ENCODE measurements at regions not wholly inside any gene's neighbourhood (a gene's known extent, or its start where the extent isn't known, plus 50 kb on each side); places are given as distances from the start of the nearest gene placed in this dataset.
"Not testable (repeated sequence)": the region's sequence is repeated elsewhere in the genome, so short reads cannot be mapped to it uniquely, and the experiment has no call there.

DNA sequence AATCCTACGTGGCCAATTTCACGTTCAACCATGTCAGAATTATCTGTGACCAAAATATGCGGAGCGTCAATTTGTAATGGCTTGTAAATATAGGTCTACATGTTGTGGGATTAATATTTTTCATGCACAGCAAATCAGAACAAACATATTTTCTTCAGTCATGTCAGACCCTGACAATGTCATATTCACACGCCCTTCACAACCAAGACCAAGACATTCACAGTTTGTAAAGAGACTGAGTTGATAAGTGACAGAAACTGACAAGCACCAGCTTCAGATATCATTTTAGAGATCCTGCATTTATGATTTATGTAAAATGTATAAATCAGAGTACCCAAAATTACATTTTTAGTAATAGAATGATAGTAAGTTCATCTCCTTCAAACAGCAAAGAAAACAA is 57.3 kb upstream of the NOVA1 start:
- Mint-ChIP-seq H3K36me3 (ENCODE audit: low read depth) (no peaks in the 10 kb centered on the region), H3K4me1 (ENCODE audit: low read depth) (no peaks in the 10 kb centered on the region), H3K9me3 (peaks cover 4% of the 10 kb centered on the region), H3K4me3 (no peak overlapping the region), H3K27me3 (no peaks in the 10 kb centered on the region), H3K27ac (no peak overlapping the region)
- no peak for DNase-seq

DNA sequence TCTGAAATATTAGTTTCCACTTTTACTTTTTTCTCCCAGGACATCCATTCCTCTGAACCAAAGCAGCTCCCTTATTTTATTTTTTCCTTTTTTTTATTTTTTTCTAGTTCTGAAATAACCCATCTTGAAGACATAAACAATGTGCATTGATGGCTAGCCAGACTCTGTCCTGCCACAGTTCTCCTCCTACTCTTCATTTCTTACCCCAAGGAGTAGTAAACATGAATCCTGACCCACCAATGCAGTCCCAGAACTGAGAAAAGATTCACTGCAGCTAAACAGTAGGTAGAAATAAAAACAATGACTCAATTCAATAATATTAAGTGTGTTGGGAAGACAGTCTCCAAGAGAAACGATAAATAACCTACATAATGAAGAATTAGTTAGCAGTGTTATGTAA is 65.7 kb upstream of the NOVA1 start:
- no peaks in the 10 kb centered on the region for H3K36me3 Mint-ChIP-seq (ENCODE audit: low read depth)

GRCh38 chr14:26678732-26679420 is 81.0 kb upstream of the NOVA1 start:
- not testable (repeated sequence) for DNase-seq; H3K27me3 Mint-ChIP-seq; H3K27ac Mint-ChIP-seq; H3K36me3 Mint-ChIP-seq (ENCODE audit: low read depth); H3K4me1 Mint-ChIP-seq (ENCODE audit: low read depth); H3K4me3 Mint-ChIP-seq
- H3K9me3 Mint-ChIP-seq = peaks cover 19% of the 10 kb centered on the region

More for the DNA sequence above, 65.7 kb upstream of the NOVA1 start:
- Mint-ChIP-seq H3K27ac (no peak overlapping the region), H3K27me3 (no peaks in the 10 kb centered on the region), H3K4me1 (ENCODE audit: low read depth) (no peaks in the 10 kb centered on the region), H3K9me3 (peaks cover 32% of the 10 kb centered on the region), H3K4me3 (no peak overlapping the region)
- no peak for DNase-seq

- Mint-ChIP-seq H3K36me3 (ENCODE audit: low read depth) (no peaks in the 10 kb centered on the region), H3K27ac (no peak overlapping the region), H3K4me1 (ENCODE audit: low read depth) (no peaks in the 10 kb centered on the region), H3K4me3 (no peak overlapping the region), H3K9me3 (peaks cover 17% of the 10 kb centered on the region), H3K27me3 (no peaks in the 10 kb centered on the region)
- DNase-seq = no peak
Measured at GRCh38 chr14:26685401-26685800, 87.6 kb upstream of the NOVA1 start.

DNA sequence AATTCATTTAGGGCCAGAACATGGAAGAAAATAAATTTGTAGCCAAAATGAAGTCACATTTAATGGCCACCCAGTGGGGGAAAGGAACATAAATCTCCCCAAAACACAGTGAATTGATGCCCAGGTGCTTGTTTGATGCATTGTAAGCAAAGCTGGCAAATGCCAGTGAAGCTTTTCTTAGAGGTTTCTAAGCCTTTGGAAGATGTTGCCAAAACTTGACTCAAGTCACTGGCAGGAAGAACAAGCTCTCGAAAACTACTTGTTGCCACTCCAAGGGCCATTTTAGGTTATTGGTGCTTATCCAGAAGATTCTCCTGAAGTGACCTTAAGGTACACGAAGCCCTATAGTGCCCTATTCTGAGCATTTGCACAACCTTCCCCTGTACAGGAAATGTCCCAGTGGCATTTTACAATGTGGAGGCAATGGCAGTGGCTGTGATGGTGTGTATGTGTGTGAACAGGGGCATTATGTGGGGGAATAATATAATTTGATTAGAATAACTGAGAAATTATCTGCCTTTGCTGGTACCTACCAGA is 89.5 kb upstream of the NOVA1 start:
- H3K4me3 Mint-ChIP-seq = no peak overlapping the region
- H3K4me1 Mint-ChIP-seq (ENCODE audit: low read depth) = no peaks in the 10 kb centered on the region
- H3K27ac Mint-ChIP-seq = no peak overlapping the region
- no peaks in the 10 kb centered on the region for H3K36me3 Mint-ChIP-seq (ENCODE audit: low read depth)
- no peaks in the 10 kb centered on the region for H3K27me3 Mint-ChIP-seq
- peaks cover 18% of the 10 kb centered on the region for H3K9me3 Mint-ChIP-seq
- DNase-seq = no peak

- H3K27me3 Mint-ChIP-seq = no peaks in the 10 kb centered on the region
- no peak overlapping the region for H3K27ac Mint-ChIP-seq
- peaks cover 28% of the 10 kb centered on the region for H3K9me3 Mint-ChIP-seq
- H3K4me3 Mint-ChIP-seq = no peak overlapping the region
- no peaks in the 10 kb centered on the region for H3K4me1 Mint-ChIP-seq (ENCODE audit: low read depth)
- no peaks in the 10 kb centered on the region for H3K36me3 Mint-ChIP-seq (ENCODE audit: low read depth)
- DNase-seq = no peak
Measured at GRCh38 chr14:26694521-26694920, 96.7 kb upstream of the NOVA1 start.

GRCh38 chr14:26702721-26703230 is 104.9 kb upstream of the NOVA1 start:
- H3K4me3 Mint-ChIP-seq = no peak overlapping the region
- no peak for DNase-seq
- no peaks in the 10 kb centered on the region for H3K36me3 Mint-ChIP-seq (ENCODE audit: low read depth)
- H3K4me1 Mint-ChIP-seq (ENCODE audit: low read depth) = no peaks in the 10 kb centered on the region
- H3K9me3 Mint-ChIP-seq = peaks cover 24% of the 10 kb centered on the region
- no peaks in the 10 kb centered on the region for H3K27me3 Mint-ChIP-seq
- no peak overlapping the region for H3K27ac Mint-ChIP-seq

- DNase-seq = no peak
- Mint-ChIP-seq H3K9me3 (peaks cover 20% of the 10 kb centered on the region), H3K27me3 (no peaks in the 10 kb centered on the region), H3K27ac (no peak overlapping the region), H3K4me3 (no peak overlapping the region), H3K4me1 (ENCODE audit: low read depth) (no peaks in the 10 kb centered on the region), H3K36me3 (ENCODE audit: low read depth) (no peaks in the 10 kb centered on the region)
Measured at GRCh38 chr14:26703686-26704366, 106.0 kb upstream of the NOVA1 start.

- DNase-seq = no peak
- no peaks in the 10 kb centered on the region for H3K4me1 Mint-ChIP-seq (ENCODE audit: low read depth)
- no peak overlapping the region for H3K27ac Mint-ChIP-seq
- peaks cover 17% of the 10 kb centered on the region for H3K9me3 Mint-ChIP-seq
- H3K27me3 Mint-ChIP-seq = no peaks in the 10 kb centered on the region
- no peak overlapping the region for H3K4me3 Mint-ChIP-seq
- H3K36me3 Mint-ChIP-seq (ENCODE audit: low read depth) = no peaks in the 10 kb centered on the region
Measured at GRCh38 chr14:26707234-26707633, 109.4 kb upstream of the NOVA1 start.

DNA sequence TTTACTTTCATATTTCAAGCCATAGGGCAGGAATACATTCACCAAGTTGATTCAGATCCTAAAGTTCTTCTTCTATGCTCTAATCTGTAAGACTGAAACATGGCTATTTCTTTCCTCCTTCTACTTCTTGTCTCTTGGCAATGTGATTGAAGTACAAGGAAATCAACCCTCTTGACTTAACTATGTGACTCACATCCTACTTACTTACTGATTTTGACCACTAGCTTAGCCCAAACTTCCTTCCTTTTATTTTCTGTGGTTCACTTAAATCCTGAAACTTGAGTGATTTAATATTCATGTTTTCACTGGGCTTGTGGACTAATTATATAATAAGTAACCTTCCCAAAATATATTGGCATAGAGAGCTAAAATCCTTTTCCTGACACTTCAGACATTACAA is 111.2 kb upstream of the NOVA1 start:
- H3K27ac Mint-ChIP-seq = no peak overlapping the region
- H3K4me1 Mint-ChIP-seq (ENCODE audit: low read depth) = no peaks in the 10 kb centered on the region
- H3K36me3 Mint-ChIP-seq (ENCODE audit: low read depth) = no peaks in the 10 kb centered on the region
- H3K27me3 Mint-ChIP-seq = no peaks in the 10 kb centered on the region
- no peak overlapping the region for H3K4me3 Mint-ChIP-seq
- H3K9me3 Mint-ChIP-seq = peaks cover 15% of the 10 kb centered on the region
- DNase-seq = no peak

GRCh38 chr14:26719514-26719913 is 121.7 kb upstream of the NOVA1 start:
- Mint-ChIP-seq H3K4me1 (ENCODE audit: low read depth) (no peaks in the 10 kb centered on the region), H3K27me3 (no peaks in the 10 kb centered on the region), H3K27ac (no peak overlapping the region), H3K36me3 (ENCODE audit: low read depth) (no peaks in the 10 kb centered on the region), H3K9me3 (peaks cover 28% of the 10 kb centered on the region), H3K4me3 (no peak overlapping the region)
- no peak for DNase-seq

DNA sequence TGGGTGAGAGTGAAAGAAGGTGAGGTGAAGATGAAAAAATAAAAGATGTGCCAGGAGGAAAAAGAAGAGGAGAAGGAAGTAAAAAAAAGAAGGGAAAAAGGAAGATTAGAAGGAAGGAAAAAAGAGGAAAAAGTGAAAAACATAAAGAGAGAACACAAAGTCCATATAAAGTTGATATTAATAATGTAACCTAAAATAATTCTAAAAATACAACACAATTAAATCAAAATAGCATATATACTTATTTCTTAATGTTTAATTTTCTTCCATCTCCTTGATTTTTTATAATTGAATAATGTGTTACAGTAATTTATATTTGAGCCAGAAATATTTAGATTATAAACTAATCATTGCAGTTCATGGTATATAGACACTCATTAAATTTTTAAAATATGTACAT is 124.4 kb upstream of the NOVA1 start:
- DNase-seq = no peak
- Mint-ChIP-seq H3K9me3 (peaks cover 19% of the 10 kb centered on the region), H3K27me3 (no peaks in the 10 kb centered on the region), H3K4me1 (ENCODE audit: low read depth) (no peaks in the 10 kb centered on the region), H3K4me3 (no peak overlapping the region), H3K27ac (no peak overlapping the region), H3K36me3 (ENCODE audit: low read depth) (no peaks in the 10 kb centered on the region)

GRCh38 chr14:26729851-26730250 is 132.0 kb upstream of the NOVA1 start:
- H3K9me3 Mint-ChIP-seq = peaks cover 15% of the 10 kb centered on the region
- no peaks in the 10 kb centered on the region for H3K27me3 Mint-ChIP-seq
- no peak overlapping the region for H3K4me3 Mint-ChIP-seq
- DNase-seq = no peak
- no peaks in the 10 kb centered on the region for H3K4me1 Mint-ChIP-seq (ENCODE audit: low read depth)
- no peaks in the 10 kb centered on the region for H3K36me3 Mint-ChIP-seq (ENCODE audit: low read depth)
- H3K27ac Mint-ChIP-seq = no peak overlapping the region

DNA sequence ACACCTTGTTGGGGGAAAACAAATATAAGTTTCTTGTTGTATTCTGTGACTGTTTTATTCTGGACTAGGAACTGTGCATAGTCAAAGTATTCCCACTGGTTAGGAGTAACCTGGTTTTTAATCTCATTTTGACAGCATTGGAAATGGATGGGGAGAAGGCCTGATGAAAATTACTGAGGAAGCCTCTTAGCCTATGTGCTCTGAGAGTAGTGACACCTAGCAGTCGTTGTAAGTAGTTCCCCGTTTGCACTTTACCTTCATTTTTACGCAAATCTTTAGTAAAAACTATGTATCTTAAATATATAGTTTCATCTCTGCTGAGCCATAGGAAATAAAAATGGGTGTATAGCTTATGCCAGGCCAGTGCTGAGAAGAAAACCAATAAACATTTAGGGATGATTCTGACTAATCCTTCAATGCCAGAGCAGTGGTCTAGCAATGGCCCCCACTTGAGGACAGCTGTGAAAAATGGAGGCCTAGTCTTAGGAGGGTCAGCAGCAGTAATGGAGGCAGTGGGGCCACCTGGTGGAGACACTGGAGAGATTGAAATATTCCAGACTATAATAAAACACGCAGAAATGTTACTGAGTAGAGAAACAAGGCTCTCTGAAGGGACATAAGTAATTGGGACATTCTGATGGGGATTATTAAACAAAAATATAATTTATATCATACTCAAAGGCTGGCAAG is 133.2 kb upstream of the NOVA1 start:
- no peak overlapping the region for H3K27ac Mint-ChIP-seq
- no peaks in the 10 kb centered on the region for H3K4me1 Mint-ChIP-seq (ENCODE audit: low read depth)
- no peaks in the 10 kb centered on the region for H3K36me3 Mint-ChIP-seq (ENCODE audit: low read depth)
- H3K4me3 Mint-ChIP-seq = no peak overlapping the region
- H3K9me3 Mint-ChIP-seq = peaks cover 19% of the 10 kb centered on the region
- no peak for DNase-seq
- no peaks in the 10 kb centered on the region for H3K27me3 Mint-ChIP-seq

DNA sequence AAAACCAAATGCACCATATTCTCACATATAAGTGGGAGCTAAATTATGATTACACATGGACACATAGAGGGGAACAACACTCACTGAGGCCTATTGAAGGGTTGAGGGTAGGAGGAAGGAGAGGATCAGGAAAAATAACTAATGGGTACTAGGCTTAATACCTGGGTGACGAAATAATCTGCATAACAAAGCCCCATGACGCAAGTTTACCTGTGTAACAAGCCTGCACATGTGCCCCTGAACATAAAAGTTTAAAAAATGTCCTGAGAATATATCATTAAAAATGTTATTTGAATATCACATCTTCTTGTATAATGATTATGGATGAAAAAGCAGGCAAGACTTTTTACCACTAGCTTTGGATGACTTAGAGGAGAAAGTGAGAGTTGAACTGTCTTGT is 138.0 kb upstream of the NOVA1 start:
- Mint-ChIP-seq H3K4me1 (ENCODE audit: low read depth) (no peaks in the 10 kb centered on the region), H3K9me3 (peaks cover 11% of the 10 kb centered on the region), H3K36me3 (ENCODE audit: low read depth) (no peaks in the 10 kb centered on the region), H3K27me3 (no peaks in the 10 kb centered on the region), H3K27ac (no peak overlapping the region), H3K4me3 (no peak overlapping the region)
- no peak for DNase-seq

Measured in activated T-cell treated with anti-CD3 and anti-CD28 coated beads, Interleukin-2, amount 50 U/mL, for 24 hours (primary cell).